ENCODE measurements at regions not wholly inside any gene's neighbourhood (a gene's known extent, or its start where the extent isn't known, plus 50 kb on each side); places are given as distances from the start of the nearest gene placed in this dataset.

- DNase-seq (ENCODE audit: low spot score), result no peak
Observed at GRCh38 chr2:29974086-29974485, 52.7 kb upstream of the ALK start.

GRCh38 chr2:29977284-29977683, 55.9 kb upstream of the ALK start:
- DNase-seq (ENCODE audit: low spot score), result no peak

GRCh38 chr2:29981402-29981801, 60.0 kb upstream of the ALK start:
- no peak for DNase-seq (ENCODE audit: low spot score)

GRCh38 chr2:29983308-29983707, 61.9 kb upstream of the ALK start:
- DNase-seq (ENCODE audit: low spot score), result no peak

- no peak for DNase-seq (ENCODE audit: low spot score)
Observed at GRCh38 chr2:29987146-29987545, 65.8 kb upstream of the ALK start.

- no peak for DNase-seq (ENCODE audit: low spot score)
Observed at GRCh38 chr2:29990129-29990528, 68.7 kb upstream of the ALK start.

GRCh38 chr2:29991086-29991485, 69.7 kb upstream of the ALK start:
- DNase-seq (ENCODE audit: low spot score), result no peak

GRCh38 chr2:29995241-29995640, 73.9 kb upstream of the ALK start:
- DNase-seq (ENCODE audit: low spot score), result no peak

- DNase-seq (ENCODE audit: low spot score), result no peak
Observed at GRCh38 chr2:30003128-30003527, 81.7 kb upstream of the ALK start.

GRCh38 chr2:30022444-30023071, 101.2 kb upstream of the ALK start:
- no peak for DNase-seq (ENCODE audit: low spot score)

GRCh38 chr2:30024281-30024680, 102.9 kb upstream of the ALK start:
- no peak for DNase-seq (ENCODE audit: low spot score)

- peak; percentile 81 for DNase-seq (ENCODE audit: low spot score)
Observed at GRCh38 chr2:30026091-30027055, 105.0 kb upstream of the ALK start.

- no peak for DNase-seq (ENCODE audit: low spot score)
Observed at GRCh38 chr2:30029804-30030203, 108.4 kb upstream of the ALK start.

- peak; percentile 17 for DNase-seq (ENCODE audit: low spot score)
Observed at GRCh38 chr2:30030361-30030760, 109.0 kb upstream of the ALK start.

GRCh38 chr2:30031184-30031583, 109.8 kb upstream of the ALK start:
- no peak for DNase-seq (ENCODE audit: low spot score)

- DNase-seq (ENCODE audit: low spot score), result no peak
Observed at GRCh38 chr2:30034052-30034775, 112.6 kb upstream of the YPEL5 start.

- no peak for DNase-seq (ENCODE audit: low spot score)
Observed at GRCh38 chr2:30037016-30037415, 109.8 kb upstream of the YPEL5 start.

GRCh38 chr2:30038419-30038818, 108.4 kb upstream of the YPEL5 start:
- DNase-seq (ENCODE audit: low spot score), result no peak

- no peak for DNase-seq (ENCODE audit: low spot score)
Observed at GRCh38 chr2:30039101-30039500, 107.7 kb upstream of the YPEL5 start.

- DNase-seq (ENCODE audit: low spot score), result no peak
Observed at GRCh38 chr2:30040147-30040546, 106.7 kb upstream of the YPEL5 start.

- DNase-seq (ENCODE audit: low spot score), result no peak
Observed at GRCh38 chr2:30041884-30042283, 104.9 kb upstream of the YPEL5 start.

- DNase-seq (ENCODE audit: low spot score), result no peak
Observed at GRCh38 chr2:30046396-30046795, 100.4 kb upstream of the YPEL5 start.

- DNase-seq (ENCODE audit: low spot score), result no peak
Observed at GRCh38 chr2:30046979-30047378, 99.8 kb upstream of the YPEL5 start.
